IMR-90 (cell line): ENCODE measurements at regions not wholly inside any gene's neighbourhood (a gene's known extent, or its start where the extent isn't known, plus 50 kb on each side); places are given as distances from the start of the nearest gene placed in this dataset.

Source experiments
- ATAC-seq: fragments of 200-7000 bp; cut with Tn5 transposase; 2 replicates; pipeline ENCODE4 v1.9.1; 2020; ENCODE audit warnings: low read depth, mild to moderate bottlenecking, moderate library complexity
- BruUV-seq: library from RNA; stranded (reverse); fragments of 400-500 nt; replicated peaks from 2 replicates; lab custom pipeline; 2021; lab: Mats Ljungman, UMichigan
- CTCF ChIA-PET: fragments of 300-600 bp; formaldehyde crosslinking; extraction: SDS; loops from one replicate; lab custom pipeline; 2021; ENCODE audit warnings: antibody characterized with exemption; lab: Yijun Ruan, JAX
- POLR2A ChIA-PET: fragments of 300-600 bp; sonication (Branson Sonifier 250); formaldehyde crosslinking; loops from one replicate; lab custom pipeline; 2022; ENCODE audit warnings: antibody characterized with exemption; ENCODE audit not compliant: unreplicated experiment; lab: Charles Lee
- DNase-seq: peaks from one replicate; pipeline ENCODE4 v3.0.0; 2013
- H2AFZ ChIP-seq: replicated peaks from 2 replicates; pipeline ENCODE3; 2013; ENCODE audit warnings: low read length, mild to moderate bottlenecking; ENCODE audit not compliant: poor library complexity
- H2AK5ac ChIP-seq: 2 replicates; pipeline ENCODE4 v1.6.1; 2013; ENCODE audit warnings: low read depth, low read length, inconsistent platforms
- H2AK9ac ChIP-seq: replicated peaks from 2 replicates; pipeline ENCODE3; 2013; ENCODE audit warnings: mild to moderate bottlenecking, low read depth, low read length, moderate library complexity; ENCODE audit not compliant: poor library complexity
- H2BK120ac ChIP-seq: 2 replicates; pipeline ENCODE4 v1.6.1; 2013; ENCODE audit warnings: low read depth, low read length, inconsistent platforms
- H2BK15ac ChIP-seq: 3 replicates; pipeline ENCODE4 v1.6.1; 2013; ENCODE audit warnings: low read depth, low read length, inconsistent platforms
- H2BK20ac ChIP-seq: 2 replicates; pipeline ENCODE4 v1.6.1; 2013; ENCODE audit warnings: low read depth, mild to moderate bottlenecking, inconsistent platforms, low read length, moderate library complexity
- H2BK5ac ChIP-seq: 2 replicates; pipeline ENCODE4 v1.6.1; 2013; ENCODE audit warnings: mild to moderate bottlenecking, low read depth, low read length, inconsistent platforms; ENCODE audit not compliant: poor library complexity, severe bottlenecking
- H3K14ac ChIP-seq: replicated peaks from 2 replicates; pipeline ENCODE4 v1.6.1; 2013; ENCODE audit warnings: low read depth, low read length, inconsistent platforms
- H3K18ac ChIP-seq: 2 replicates; pipeline ENCODE4 v1.6.1; 2013; ENCODE audit warnings: low read depth, low read length, control low read depth
- H3K23ac ChIP-seq: 2 replicates; pipeline ENCODE4 v1.6.1; 2013; ENCODE audit warnings: low read depth, low read length, inconsistent platforms
- H3K27ac ChIP-seq: 2 replicates; pipeline ENCODE4 v1.5.1; 2013; ENCODE audit warnings: mild to moderate bottlenecking, control low read depth, low read length; ENCODE audit not compliant: insufficient read depth
- H3K27me3 ChIP-seq: 2 replicates; pipeline ENCODE4 v1.6.1; 2013; ENCODE audit warnings: low read length; ENCODE audit not compliant: control insufficient read depth, insufficient read depth
- H3K36me3 ChIP-seq: 2 replicates; pipeline ENCODE4 v1.6.1; 2013; ENCODE audit warnings: low read length, mixed read lengths; ENCODE audit not compliant: control insufficient read depth, insufficient read depth
- H3K4ac ChIP-seq: 2 replicates; pipeline ENCODE4 v1.6.1; 2013; ENCODE audit warnings: low read depth, low read length, inconsistent platforms
- H3K4me1 ChIP-seq: 2 replicates; pipeline ENCODE4 v1.6.1; 2013; ENCODE audit warnings: low read length, mixed read lengths; ENCODE audit not compliant: control insufficient read depth, insufficient read depth
- H3K4me2 ChIP-seq: 2 replicates; pipeline ENCODE4 v1.6.1; 2013; ENCODE audit warnings: low read depth, mild to moderate bottlenecking, control low read depth, low read length, moderate library complexity
- H3K4me3 ChIP-seq: 2 replicates; pipeline ENCODE4 v1.5.1; 2013; ENCODE audit warnings: low read depth, mild to moderate bottlenecking, control low read depth, low read length, moderate library complexity; ENCODE audit not compliant: insufficient read depth
- H3K56ac ChIP-seq: 2 replicates; pipeline ENCODE4 v1.6.1; 2013; ENCODE audit warnings: low read length, inconsistent platforms; ENCODE audit not compliant: insufficient read depth; ENCODE audit errors: extremely low read depth
- H3K79me1 ChIP-seq, 2 experiments: 2 replicates each; pipeline ENCODE4 v1.6.1; 2013; ENCODE audit warnings: low read length in 2 of 2, inconsistent platforms in 1 of 2, low read depth in 1 of 2
- H3K9ac ChIP-seq: 2 replicates; pipeline ENCODE4 v1.6.1; 2013; ENCODE audit warnings: low read depth, low read length, control low read depth
- H3K9me1 ChIP-seq: 2 replicates; pipeline ENCODE4 v1.6.1; 2013; ENCODE audit warnings: low read length, inconsistent platforms; ENCODE audit not compliant: insufficient read depth
- H3K9me3 ChIP-seq: 2 replicates; pipeline ENCODE4 v1.6.1; 2013; ENCODE audit warnings: low read length; ENCODE audit not compliant: control insufficient read depth, insufficient read depth
- H4K20me1 ChIP-seq: 2 replicates; pipeline ENCODE4 v1.6.1; 2013; ENCODE audit warnings: low read length, inconsistent platforms; ENCODE audit not compliant: insufficient read depth
- H4K5ac ChIP-seq: 2 replicates; pipeline ENCODE4 v1.6.1; 2013; ENCODE audit warnings: mild to moderate bottlenecking, low read depth, low read length, control low read depth
- H4K8ac ChIP-seq, 2 experiments: 2 replicates each; pipeline ENCODE4 v1.6.1; 2013; ENCODE audit warnings: low read depth in 2 of 2, low read length in 2 of 2, control low read depth in 1 of 2, inconsistent platforms in 1 of 2
- H4K91ac ChIP-seq: 2 replicates; pipeline ENCODE4 v1.6.1; 2013; ENCODE audit warnings: low read depth, low read length, inconsistent platforms; ENCODE audit not compliant: insufficient read depth
- BHLHE40 ChIP-seq: fragments of 150-350 bp; IDR thresholded peaks from 2 replicates; pipeline ENCODE4 v1.6.1; 2016; ENCODE audit warnings: mild to moderate bottlenecking, low read depth, low read length
- CEBPB ChIP-seq: IDR thresholded peaks from 2 replicates; pipeline ENCODE4 v1.6.1; 2012; ENCODE audit warnings: low read depth, low read length, improper control_type of control experiment
- CHD1 ChIP-seq: IDR thresholded peaks from 2 replicates; pipeline ENCODE4 v1.6.1; 2012; ENCODE audit warnings: low read depth, low read length, improper control_type of control experiment
- FOS ChIP-seq: fragments of 150-350 bp; IDR thresholded peaks from 2 replicates; pipeline ENCODE4 v1.6.1; 2016; ENCODE audit warnings: low read depth, low read length
- MAFK ChIP-seq: IDR thresholded peaks from 2 replicates; pipeline ENCODE4 v1.6.1; 2012; ENCODE audit warnings: low read depth, low read length, improper control_type of control experiment
- MAZ ChIP-seq: IDR thresholded peaks from 2 replicates; pipeline ENCODE4 v1.6.1; 2012; ENCODE audit warnings: low read depth, mild to moderate bottlenecking, low read length, improper control_type of control experiment, moderate library complexity, borderline replicate concordance
- MXI1 ChIP-seq: IDR thresholded peaks from 2 replicates; pipeline ENCODE4 v1.6.1; 2012; ENCODE audit warnings: low read depth, mild to moderate bottlenecking, low read length, moderate library complexity, borderline replicate concordance
- NFE2L2 ChIP-seq: fragments of 150-350 bp; IDR thresholded peaks from 2 replicates; pipeline ENCODE4 v1.6.1; 2016; ENCODE audit warnings: low read depth, mild to moderate bottlenecking, low read length
- POLR2A ChIP-seq: IDR thresholded peaks from 2 replicates; pipeline ENCODE4 v1.6.1; 2012; ENCODE audit warnings: mild to moderate bottlenecking, low read depth, low read length
- RAD21 ChIP-seq: IDR thresholded peaks from 2 replicates; pipeline ENCODE4 v1.6.1; 2012; ENCODE audit warnings: low read length, improper control_type of control experiment
- RCOR1 ChIP-seq: IDR thresholded peaks from 2 replicates; pipeline ENCODE4 v1.6.1; 2012; ENCODE audit warnings: mild to moderate bottlenecking, low read length, improper control_type of control experiment; ENCODE audit not compliant: insufficient replicate concordance
- RFX5 ChIP-seq: IDR thresholded peaks from 2 replicates; pipeline ENCODE4 v1.8.0; 2012; ENCODE audit warnings: low read depth, mild to moderate bottlenecking, low read length, moderate library complexity
- SMC3 ChIP-seq: fragments of 150-350 bp; IDR thresholded peaks from 2 replicates; pipeline ENCODE4 v1.6.1; 2016; ENCODE audit warnings: low read depth, mild to moderate bottlenecking, antibody characterized with exemption, low read length, moderate library complexity
- WGBS, 2 experiments: methylation state at CpG; one replicate each; pipeline versions ENCODE4 v1.1.5 to v1.1.7; 2013; ENCODE audit warnings: missing lambda C conversion rate in 2 of 2; ENCODE audit not compliant: insufficient read length in 1 of 2; ENCODE audit errors: extremely low coverage in 2 of 2; 5-methylcytosine and 5-hydroxymethylcytosine counted together
- dilution Hi-C: fragments of 300-500 bp; cut with HindIII; formaldehyde crosslinking; loops from one replicate; pipeline ENCODE4 v1.14.3; 2018; ENCODE audit warnings: low sequenced_read_pairs; ENCODE audit not compliant: unreplicated experiment
- in situ Hi-C: fragments of 300-500 bp; cut with MboI; formaldehyde crosslinking; loops from 3 replicates; pipeline ENCODE4 v1.14.3; 2019; ENCODE audit warnings: low sequenced_read_pairs, inconsistent platforms, mixed read lengths
- intact Hi-C: fragments of 100-400 bp; cut with micrococcal nuclease; formaldehyde crosslinking; loops from 2 replicates; pipeline ENCODE4 v1.10.0; 2022
- TF ChIP-seq, protein P1 (sequence below): fragments of 150-350 bp; IDR thresholded peaks from 2 replicates; pipeline ENCODE4 v1.6.1; 2017; ENCODE audit warnings: mild to moderate bottlenecking, antibody characterized with exemption, low read length, low read depth
- TF ChIP-seq, protein P2 (sequence below): fragments of 150-350 bp; IDR thresholded peaks from 2 replicates; pipeline ENCODE4 v1.6.1; 2016; ENCODE audit warnings: low read depth, mild to moderate bottlenecking, low read length, moderate library complexity, borderline replicate concordance
- TF ChIP-seq, protein P3 (sequence below): conservative IDR thresholded peaks from 2 replicates; pipeline ENCODE4 v1.5.1; 2012; ENCODE audit warnings: mild to moderate bottlenecking, low read depth, low read length, improper control_type of control experiment

DNA sequence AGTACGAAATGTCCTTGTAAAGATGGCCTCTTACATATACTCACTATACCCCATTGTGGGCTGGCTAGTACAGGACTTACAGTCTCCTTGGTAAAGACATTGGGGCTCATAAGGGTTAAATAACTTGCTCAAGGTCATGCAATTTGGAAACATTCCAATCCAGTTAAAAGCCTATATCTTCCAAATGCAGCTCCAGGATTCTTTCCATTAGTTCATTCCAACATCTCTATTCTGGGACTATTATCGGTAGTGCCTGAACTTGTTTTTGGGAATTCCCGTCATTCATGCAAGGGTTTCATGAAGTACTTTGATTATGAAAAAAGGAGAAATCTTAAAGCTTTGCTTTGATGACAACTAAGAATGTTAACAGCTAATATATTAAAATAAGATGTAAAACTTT lies 99.2 kb upstream of the SLC8A1 start:
- Histone ChIP-seq H3K4me3 (no peak overlapping the region), H3K79me1 (no peaks in the 10 kb centered on the region), H2BK20ac (no peak overlapping the region), H3K23ac (no peak overlapping the region), H2AK5ac (no peak overlapping the region), H2AK9ac (no peak overlapping the region), H2BK120ac (no peak overlapping the region), H3K27ac (no peak overlapping the region), H2AFZ (no peak overlapping the region), H2BK5ac (no peak overlapping the region), H3K9me1 (no peaks in the 10 kb centered on the region), H2BK15ac (no peak overlapping the region), H3K4me2 (no peak overlapping the region), H3K56ac (no peak overlapping the region), H3K14ac (no peak overlapping the region), H3K4me1 (0 out of 2 replicates have a peak, but pooled peaks cover 3% of the 10 kb centered on the region), H4K91ac (no peak overlapping the region), H3K4ac (no peak overlapping the region), H3K9ac (no peak overlapping the region), H3K9me3 (no peaks in the 10 kb centered on the region), H3K18ac (no peak overlapping the region), H4K5ac (no peak overlapping the region), H4K8ac (no peak overlapping the region), H4K20me1 (no peaks in the 10 kb centered on the region), H3K27me3 (no peaks in the 10 kb centered on the region), H3K36me3 (no peaks in the 10 kb centered on the region)
- CTCF ChIA-PET: interaction anchor here (0.6 kb wide), 1 partner anchor 15 kb away, joined by 3 read pairs; no protein-coding TSS in a partner anchor
- dilution Hi-C loops (no loop called here), intact Hi-C loops (loop anchor here (5.0 kb wide), 1 partner anchor 309 kb away; no protein-coding TSS in a partner anchor), in situ Hi-C loops (no loop called here)
- WGBS, 2 experiments: no CpG with 5 or more reads among the region's 3 CpGs
- ATAC-seq: no peak
- POLR2A ChIA-PET: no interaction called here
- TF ChIP-seq, protein P1, sequence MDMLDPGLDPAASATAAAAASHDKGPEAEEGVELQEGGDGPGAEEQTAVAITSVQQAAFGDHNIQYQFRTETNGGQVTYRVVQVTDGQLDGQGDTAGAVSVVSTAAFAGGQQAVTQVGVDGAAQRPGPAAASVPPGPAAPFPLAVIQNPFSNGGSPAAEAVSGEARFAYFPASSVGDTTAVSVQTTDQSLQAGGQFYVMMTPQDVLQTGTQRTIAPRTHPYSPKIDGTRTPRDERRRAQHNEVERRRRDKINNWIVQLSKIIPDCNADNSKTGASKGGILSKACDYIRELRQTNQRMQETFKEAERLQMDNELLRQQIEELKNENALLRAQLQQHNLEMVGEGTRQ: no peak
- TF ChIP-seq CEBPB (no peak), CHD1 (no peak), RAD21 (no peak), MAZ (no peak), MAFK (no peak), SMC3 (no peak), MXI1 (no peak), FOS (no peak), RCOR1 (no peak), BHLHE40 (no peak), POLR2A (no peak), RFX5 (no peak), NFE2L2 (no peak)
- TF ChIP-seq, protein P2, sequence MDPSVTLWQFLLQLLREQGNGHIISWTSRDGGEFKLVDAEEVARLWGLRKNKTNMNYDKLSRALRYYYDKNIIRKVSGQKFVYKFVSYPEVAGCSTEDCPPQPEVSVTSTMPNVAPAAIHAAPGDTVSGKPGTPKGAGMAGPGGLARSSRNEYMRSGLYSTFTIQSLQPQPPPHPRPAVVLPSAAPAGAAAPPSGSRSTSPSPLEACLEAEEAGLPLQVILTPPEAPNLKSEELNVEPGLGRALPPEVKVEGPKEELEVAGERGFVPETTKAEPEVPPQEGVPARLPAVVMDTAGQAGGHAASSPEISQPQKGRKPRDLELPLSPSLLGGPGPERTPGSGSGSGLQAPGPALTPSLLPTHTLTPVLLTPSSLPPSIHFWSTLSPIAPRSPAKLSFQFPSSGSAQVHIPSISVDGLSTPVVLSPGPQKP: no peak
- TF ChIP-seq, protein P3, sequence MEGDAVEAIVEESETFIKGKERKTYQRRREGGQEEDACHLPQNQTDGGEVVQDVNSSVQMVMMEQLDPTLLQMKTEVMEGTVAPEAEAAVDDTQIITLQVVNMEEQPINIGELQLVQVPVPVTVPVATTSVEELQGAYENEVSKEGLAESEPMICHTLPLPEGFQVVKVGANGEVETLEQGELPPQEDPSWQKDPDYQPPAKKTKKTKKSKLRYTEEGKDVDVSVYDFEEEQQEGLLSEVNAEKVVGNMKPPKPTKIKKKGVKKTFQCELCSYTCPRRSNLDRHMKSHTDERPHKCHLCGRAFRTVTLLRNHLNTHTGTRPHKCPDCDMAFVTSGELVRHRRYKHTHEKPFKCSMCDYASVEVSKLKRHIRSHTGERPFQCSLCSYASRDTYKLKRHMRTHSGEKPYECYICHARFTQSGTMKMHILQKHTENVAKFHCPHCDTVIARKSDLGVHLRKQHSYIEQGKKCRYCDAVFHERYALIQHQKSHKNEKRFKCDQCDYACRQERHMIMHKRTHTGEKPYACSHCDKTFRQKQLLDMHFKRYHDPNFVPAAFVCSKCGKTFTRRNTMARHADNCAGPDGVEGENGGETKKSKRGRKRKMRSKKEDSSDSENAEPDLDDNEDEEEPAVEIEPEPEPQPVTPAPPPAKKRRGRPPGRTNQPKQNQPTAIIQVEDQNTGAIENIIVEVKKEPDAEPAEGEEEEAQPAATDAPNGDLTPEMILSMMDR: no peak
- no peak for DNase-seq
- BruUV-seq: no TSS peak
